ENCODE measurements at regions not wholly inside any gene's neighbourhood (a gene's known extent, or its start where the extent isn't known, plus 50 kb on each side); places are given as distances from the start of the nearest gene placed in this dataset.
"Not testable (repeated sequence)": the region's sequence is repeated elsewhere in the genome, so short reads cannot be mapped to it uniquely, and the experiment has no call there.

- no peak overlapping the region for H3K27ac ChIP-seq (replicated peaks)
- TF ChIP-seq GABPA (IDR thresholded peaks at IDR 0.05; ENCODE audit: low read depth) (no peak), CTCF (IDR thresholded peaks at IDR 0.05; ENCODE audit: insufficient read depth, low read length) (no peak), POLR2AphosphoS5 (IDR thresholded peaks at IDR 0.05; ENCODE audit: low read depth) (no peak), SPI1 (IDR thresholded peaks at IDR 0.05; ENCODE audit: borderline replicate concordance, low read depth) (no peak)
- TF ChIP-seq, protein P1, sequence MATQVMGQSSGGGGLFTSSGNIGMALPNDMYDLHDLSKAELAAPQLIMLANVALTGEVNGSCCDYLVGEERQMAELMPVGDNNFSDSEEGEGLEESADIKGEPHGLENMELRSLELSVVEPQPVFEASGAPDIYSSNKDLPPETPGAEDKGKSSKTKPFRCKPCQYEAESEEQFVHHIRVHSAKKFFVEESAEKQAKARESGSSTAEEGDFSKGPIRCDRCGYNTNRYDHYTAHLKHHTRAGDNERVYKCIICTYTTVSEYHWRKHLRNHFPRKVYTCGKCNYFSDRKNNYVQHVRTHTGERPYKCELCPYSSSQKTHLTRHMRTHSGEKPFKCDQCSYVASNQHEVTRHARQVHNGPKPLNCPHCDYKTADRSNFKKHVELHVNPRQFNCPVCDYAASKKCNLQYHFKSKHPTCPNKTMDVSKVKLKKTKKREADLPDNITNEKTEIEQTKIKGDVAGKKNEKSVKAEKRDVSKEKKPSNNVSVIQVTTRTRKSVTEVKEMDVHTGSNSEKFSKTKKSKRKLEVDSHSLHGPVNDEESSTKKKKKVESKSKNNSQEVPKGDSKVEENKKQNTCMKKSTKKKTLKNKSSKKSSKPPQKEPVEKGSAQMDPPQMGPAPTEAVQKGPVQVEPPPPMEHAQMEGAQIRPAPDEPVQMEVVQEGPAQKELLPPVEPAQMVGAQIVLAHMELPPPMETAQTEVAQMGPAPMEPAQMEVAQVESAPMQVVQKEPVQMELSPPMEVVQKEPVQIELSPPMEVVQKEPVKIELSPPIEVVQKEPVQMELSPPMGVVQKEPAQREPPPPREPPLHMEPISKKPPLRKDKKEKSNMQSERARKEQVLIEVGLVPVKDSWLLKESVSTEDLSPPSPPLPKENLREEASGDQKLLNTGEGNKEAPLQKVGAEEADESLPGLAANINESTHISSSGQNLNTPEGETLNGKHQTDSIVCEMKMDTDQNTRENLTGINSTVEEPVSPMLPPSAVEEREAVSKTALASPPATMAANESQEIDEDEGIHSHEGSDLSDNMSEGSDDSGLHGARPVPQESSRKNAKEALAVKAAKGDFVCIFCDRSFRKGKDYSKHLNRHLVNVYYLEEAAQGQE (IDR thresholded peaks at IDR 0.05; ENCODE audit: insufficient replicate concordance, low read depth): no peak
- DNase-seq (ENCODE audit: low read depth in 1 of 2, low spot score in 1 of 2): no peak
- no peaks in the 10 kb centered on the region for H3K27me3 ChIP-seq (ENCODE audit: insufficient read depth, poor library complexity, severe bottlenecking)
- H3K4me3 ChIP-seq (replicated peaks; ENCODE audit: insufficient read depth, low read length): no peak overlapping the region
Observed at GRCh38 chr2:144730711-144731110, 210.8 kb upstream of the ZEB2 start.

- not testable (repeated sequence) for H3K27ac ChIP-seq (replicated peaks); DNase-seq (ENCODE audit: low read depth in 1 of 2, low spot score in 1 of 2); H3K4me3 ChIP-seq (replicated peaks; ENCODE audit: insufficient read depth, low read length); H3K27me3 ChIP-seq (ENCODE audit: insufficient read depth, poor library complexity, severe bottlenecking)
Observed at GRCh38 chr2:144724460-144724859, 204.5 kb upstream of the ZEB2 start.

DNA sequence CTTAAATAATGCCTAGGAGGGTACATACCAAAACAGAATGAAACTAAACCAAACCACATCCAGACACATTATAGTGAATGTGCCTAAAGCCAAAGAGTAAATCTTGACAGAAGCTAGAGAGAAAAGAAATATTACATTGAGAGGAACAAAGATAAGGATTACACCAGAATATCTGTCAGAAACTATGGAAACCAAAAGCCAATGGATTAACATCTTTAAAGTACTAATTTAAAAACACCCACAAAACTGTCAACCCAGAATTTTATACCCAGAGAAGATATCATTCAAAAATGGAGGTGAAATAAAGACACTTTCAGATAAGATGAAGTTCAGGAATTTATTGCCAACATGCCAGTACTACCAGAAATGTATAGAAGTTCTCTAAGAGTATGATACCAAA lies 198.5 kb upstream of the ZEB2 start:
- DNase-seq (ENCODE audit: low read depth in 1 of 2, low spot score in 1 of 2): no peak
- Histone ChIP-seq H3K27me3 (ENCODE audit: insufficient read depth, poor library complexity, severe bottlenecking) (no peaks in the 10 kb centered on the region), H3K4me3 (replicated peaks; ENCODE audit: insufficient read depth, low read length) (no peak overlapping the region), H3K27ac (replicated peaks) (no peak overlapping the region)
- TF ChIP-seq POLR2AphosphoS5 (IDR thresholded peaks at IDR 0.05; ENCODE audit: low read depth) (no peak), GABPA (IDR thresholded peaks at IDR 0.05; ENCODE audit: low read depth) (no peak), CTCF (IDR thresholded peaks at IDR 0.05; ENCODE audit: insufficient read depth, low read length) (no peak), SPI1 (IDR thresholded peaks at IDR 0.05; ENCODE audit: borderline replicate concordance, low read depth) (no peak)
- TF ChIP-seq, protein P1 (IDR thresholded peaks at IDR 0.05; ENCODE audit: insufficient replicate concordance, low read depth): no peak

DNA sequence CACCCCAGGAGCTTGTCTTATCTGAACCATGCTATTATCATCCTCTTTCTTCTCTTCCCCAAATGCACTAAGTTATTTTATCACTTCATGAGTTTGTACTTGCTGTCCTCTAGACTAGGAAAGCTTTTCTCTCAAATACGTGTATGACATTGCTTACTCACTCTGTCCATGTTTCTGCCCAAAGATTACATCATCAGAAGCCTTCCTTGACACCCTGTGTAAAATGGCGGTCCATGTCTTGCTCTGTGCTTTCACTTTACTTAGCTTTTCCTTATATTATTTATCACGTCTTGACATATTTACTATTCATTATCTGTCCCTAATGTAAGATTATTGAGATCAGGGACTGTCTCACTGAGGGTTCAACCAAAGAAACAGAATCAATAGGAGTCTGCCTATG lies 196.1 kb upstream of the ZEB2 start:
- DNase-seq (ENCODE audit: low read depth in 1 of 2, low spot score in 1 of 2): no peak
- Histone ChIP-seq H3K4me3 (replicated peaks; ENCODE audit: insufficient read depth, low read length) (no peak overlapping the region), H3K27me3 (ENCODE audit: insufficient read depth, poor library complexity, severe bottlenecking) (no peaks in the 10 kb centered on the region), H3K27ac (replicated peaks) (no peak overlapping the region)
- TF ChIP-seq GABPA (IDR thresholded peaks at IDR 0.05; ENCODE audit: low read depth) (no peak), CTCF (IDR thresholded peaks at IDR 0.05; ENCODE audit: insufficient read depth, low read length) (no peak), SPI1 (IDR thresholded peaks at IDR 0.05; ENCODE audit: borderline replicate concordance, low read depth) (no peak), POLR2AphosphoS5 (IDR thresholded peaks at IDR 0.05; ENCODE audit: low read depth) (no peak)
- TF ChIP-seq, protein P1 (IDR thresholded peaks at IDR 0.05; ENCODE audit: insufficient replicate concordance, low read depth): no peak

All from HL-60 (cell line).